ENCODE measurements at regions not wholly inside any gene's neighbourhood (a gene's known extent, or its start where the extent isn't known, plus 50 kb on each side); places are given as distances from the start of the nearest gene placed in this dataset.

- BruUV-seq (replicated peaks), result no TSS peak
- H4K20me1 ChIP-seq (ENCODE audit: control insufficient read depth, insufficient read depth), result no peaks in the 10 kb centered on the region
Measured at GRCh38 chr14:21735639-21736307, 62.2 kb upstream of the OR4E1 start.

GRCh38 chr14:21735200-21735599 is 61.6 kb upstream of the OR4E1 start:
- Histone ChIP-seq H3K9ac (ENCODE audit: control insufficient read depth, insufficient read depth, low read length) (no peak overlapping the region), H3K9me3 (replicated peaks; ENCODE audit: control insufficient read depth, insufficient read depth, low read length) (no peaks in the 10 kb centered on the region), H3K36me3 (ENCODE audit: control insufficient read depth in 2 of 2, insufficient read depth in 2 of 2, low read length in 1 of 2) (no peaks in the 10 kb centered on the region), H3K4me1 (ENCODE audit: control insufficient read depth, insufficient read depth, low read length) (no peaks in the 10 kb centered on the region), H3K4me3 (no peak overlapping the region), H3K4me2 (ENCODE audit: control insufficient read depth, insufficient read depth) (no peak overlapping the region), H3K27ac (ENCODE audit: control insufficient read depth, insufficient read depth) (no peak overlapping the region), H4K20me1 (ENCODE audit: control insufficient read depth, insufficient read depth) (no peaks in the 10 kb centered on the region), H3K79me2 (ENCODE audit: control insufficient read depth, insufficient read depth, low read length) (no peaks in the 10 kb centered on the region), H3K27me3 (replicated peaks in 1 of 2; ENCODE audit: control insufficient read depth in 2 of 2, insufficient read depth in 2 of 2, low read length in 1 of 2) (no peaks in the 10 kb centered on the region), H2AFZ (ENCODE audit: control insufficient read depth, low read depth, low read length) (no peak overlapping the region)
- in situ Hi-C loops (cut with MboI) (no loop called here), intact Hi-C loops (cut with micrococcal nuclease; ENCODE audit: unreplicated experiment) (no loop called here)
- ATAC-seq (no peak), DNase-seq (ENCODE audit: low read depth, low spot score) (no peak), FAIRE-seq (no peak)
- no peak for TF ChIP-seq CREM (IDR thresholded peaks at IDR 0.05; ENCODE audit: low read depth)
- TF ChIP-seq SMAD1 (IDR thresholded peaks at IDR 0.05; ENCODE audit: low read depth, partially characterized antibody), result no peak
- TF ChIP-seq ZNF274 (IDR thresholded peaks at IDR 0.05; ENCODE audit: insufficient read depth, insufficient read length), result no peak
- no peak for TF ChIP-seq EED (IDR thresholded peaks at IDR 0.05; ENCODE audit: low read depth)
- TF ChIP-seq, protein P1, sequence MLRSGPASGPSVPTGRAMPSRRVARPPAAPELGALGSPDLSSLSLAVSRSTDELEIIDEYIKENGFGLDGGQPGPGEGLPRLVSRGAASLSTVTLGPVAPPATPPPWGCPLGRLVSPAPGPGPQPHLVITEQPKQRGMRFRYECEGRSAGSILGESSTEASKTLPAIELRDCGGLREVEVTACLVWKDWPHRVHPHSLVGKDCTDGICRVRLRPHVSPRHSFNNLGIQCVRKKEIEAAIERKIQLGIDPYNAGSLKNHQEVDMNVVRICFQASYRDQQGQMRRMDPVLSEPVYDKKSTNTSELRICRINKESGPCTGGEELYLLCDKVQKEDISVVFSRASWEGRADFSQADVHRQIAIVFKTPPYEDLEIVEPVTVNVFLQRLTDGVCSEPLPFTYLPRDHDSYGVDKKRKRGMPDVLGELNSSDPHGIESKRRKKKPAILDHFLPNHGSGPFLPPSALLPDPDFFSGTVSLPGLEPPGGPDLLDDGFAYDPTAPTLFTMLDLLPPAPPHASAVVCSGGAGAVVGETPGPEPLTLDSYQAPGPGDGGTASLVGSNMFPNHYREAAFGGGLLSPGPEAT (IDR thresholded peaks at IDR 0.05; ENCODE audit: low read depth), result no peak
- TF ChIP-seq NRF1 (conservative IDR thresholded peaks at IDR 0.05; ENCODE audit: low read depth, low read length), result no peak
- ChIA-PET POLR2A (no interaction called here), CTCF (interaction anchor here (1.0 to 1.9 kb wide), 5 partner anchors 9 to 26 kb away, joined by 4 to 6 read pairs (median 5); no protein-coding TSS in a partner anchor), SMC1A (ENCODE audit: uncharacterized antibody, unreplicated experiment) (no interaction called here), RAD21 (ENCODE audit: unreplicated experiment) (no interaction called here)
- BruUV-seq (replicated peaks), result no TSS peak
- WGBS (ENCODE audit: insufficient coverage, insufficient replicate concordance, low lambda C conversion rate, missing lambda C conversion rate), result 50% methylated on average over 3 of the region's 3 CpGs

More at GRCh38 chr14:21735639-21736307, 62.2 kb upstream of the OR4E1 start:
- CTCF ChIA-PET, result interaction anchor here (1.0 to 1.9 kb wide), 3 partner anchors 10 to 19 kb away, joined by 5 to 6 read pairs (median 5); no protein-coding TSS in a partner anchor
- WGBS (ENCODE audit: insufficient coverage, insufficient replicate concordance, low lambda C conversion rate, missing lambda C conversion rate), result 32% methylated on average over 4 of the region's 4 CpGs
- no peaks in the 10 kb centered on the region for H3K27me3 ChIP-seq (replicated peaks in 1 of 2; ENCODE audit: control insufficient read depth in 2 of 2, insufficient read depth in 2 of 2, low read length in 1 of 2)
- no peak for TF ChIP-seq SMAD1 (IDR thresholded peaks at IDR 0.05; ENCODE audit: low read depth, partially characterized antibody)
- TF ChIP-seq SREBF2 (IDR thresholded peaks at IDR 0.05; ENCODE audit: low read length), result no peak
- no peak for TF ChIP-seq ZNF24 (IDR thresholded peaks at IDR 0.05)
- TF ChIP-seq SPI1 (IDR thresholded peaks at IDR 0.05; ENCODE audit: borderline replicate concordance, insufficient read depth, low read depth, low read length), result no peak
- POLR2A ChIA-PET, result no interaction called here
- no peaks in the 10 kb centered on the region for H3K79me2 ChIP-seq (ENCODE audit: control insufficient read depth, insufficient read depth, low read length)
- no peak overlapping the region for H3K4me2 ChIP-seq (ENCODE audit: control insufficient read depth, insufficient read depth)
- DNase-seq (ENCODE audit: low read depth, low spot score) (no peak), ATAC-seq (no peak), FAIRE-seq (no peak)
- RAD21 ChIA-PET (ENCODE audit: unreplicated experiment), result no interaction called here
- H3K4me1 ChIP-seq (ENCODE audit: control insufficient read depth, insufficient read depth, low read length), result no peaks in the 10 kb centered on the region
- no peak overlapping the region for H3K4me3 ChIP-seq
- in situ Hi-C loops (cut with MboI), result no loop called here
- no peaks in the 10 kb centered on the region for H3K36me3 ChIP-seq (ENCODE audit: control insufficient read depth in 2 of 2, insufficient read depth in 2 of 2, low read length in 1 of 2)
- no peaks in the 10 kb centered on the region for H3K9me3 ChIP-seq (replicated peaks; ENCODE audit: control insufficient read depth, insufficient read depth, low read length)
- H2AFZ ChIP-seq (ENCODE audit: control insufficient read depth, low read depth, low read length), result no peak overlapping the region
- SMC1A ChIA-PET (ENCODE audit: uncharacterized antibody, unreplicated experiment), result no interaction called here
- intact Hi-C loops (cut with micrococcal nuclease; ENCODE audit: unreplicated experiment), result no loop called here
- H3K27ac ChIP-seq (ENCODE audit: control insufficient read depth, insufficient read depth), result no peak overlapping the region
- no peak overlapping the region for H3K9ac ChIP-seq (ENCODE audit: control insufficient read depth, insufficient read depth, low read length)
